Keratinocyte (primary cell): ENCODE measurements at regions not wholly inside any gene's neighbourhood (a gene's known extent, or its start where the extent isn't known, plus 50 kb on each side); places are given as distances from the start of the nearest gene placed in this dataset.

Source experiments
- DNase-seq: peaks from one replicate; pipeline ENCODE4 v3.0.0-alpha.2; 2011; ENCODE audit warnings: low read depth, missing footprints, low spot score
- FAIRE-seq: peaks from 2 replicates; lab custom pipeline; 2011; peaks lifted over from hg19 to GRCh38; lab: Jason Lieb, UNC
- H2AFZ ChIP-seq: 2 replicates; pipeline ENCODE4 v1.6.0; 2012; ENCODE audit warnings: low read length, control low read depth, inconsistent platforms; ENCODE audit not compliant: control insufficient read depth
- H3K27ac ChIP-seq: 2 replicates; pipeline ENCODE4 v1.5.1; 2011; ENCODE audit warnings: low read length; ENCODE audit not compliant: control insufficient read depth, insufficient read depth
- H3K27me3 ChIP-seq: 3 replicates; pipeline ENCODE4 v1.6.0; 2011; ENCODE audit warnings: low read length; ENCODE audit not compliant: control insufficient read depth, insufficient read depth; ENCODE audit errors: extremely low read depth
- H3K36me3 ChIP-seq, 2 experiments: 2 replicates in 1 of 2; 3 replicates in 1 of 2; pipeline ENCODE4 v1.5.1; 2011; ENCODE audit warnings: low read length in 2 of 2, mild to moderate bottlenecking in 1 of 2; ENCODE audit not compliant: control insufficient read depth in 2 of 2, insufficient read depth in 2 of 2; ENCODE audit errors: extremely low read depth in 1 of 2
- H3K4me1 ChIP-seq: 3 replicates; pipeline ENCODE4 v1.5.1; 2011; ENCODE audit warnings: low read length; ENCODE audit not compliant: control insufficient read depth, insufficient read depth; ENCODE audit errors: extremely low read depth
- H3K4me2 ChIP-seq: 3 replicates; pipeline ENCODE4 v1.6.0; 2011; ENCODE audit warnings: low read depth, low read length; ENCODE audit not compliant: control insufficient read depth, insufficient read depth; ENCODE audit errors: extremely low read depth
- H3K4me3 ChIP-seq, 3 experiments: fragments of 200-600 bp in 1 of 3; sonication (generic) in 1 of 3; 2 replicates in 2 of 3; 3 replicates in 1 of 3; pipeline ENCODE4 v1.5.1; 2011 to 2016; ENCODE audit warnings: low read length in 3 of 3, mild to moderate bottlenecking in 3 of 3, control low read depth in 2 of 3, inconsistent platforms in 1 of 3, low read depth in 1 of 3, mixed read lengths in 1 of 3, mixed run types in 1 of 3, moderate library complexity in 1 of 3; ENCODE audit not compliant: control insufficient read depth in 2 of 3, insufficient read depth in 2 of 3; ENCODE audit errors: extremely low read depth in 1 of 3
- H3K79me2 ChIP-seq: 2 replicates; pipeline ENCODE4 v1.6.0; 2012; ENCODE audit warnings: low read length; ENCODE audit not compliant: control insufficient read depth, insufficient read depth
- H3K9ac ChIP-seq: 3 replicates; pipeline ENCODE4 v1.6.0; 2011; ENCODE audit warnings: low read length; ENCODE audit not compliant: control insufficient read depth, insufficient read depth; ENCODE audit errors: extremely low read depth
- H3K9me1 ChIP-seq: 3 replicates; pipeline ENCODE4 v1.6.0; 2011; ENCODE audit warnings: low read length; ENCODE audit not compliant: control insufficient read depth, insufficient read depth; ENCODE audit errors: extremely low read depth
- H3K9me3 ChIP-seq: 2 replicates; pipeline ENCODE4 v1.5.1; 2012; ENCODE audit warnings: low read depth, low read length; ENCODE audit not compliant: control insufficient read depth
- H4K20me1 ChIP-seq: 3 replicates; pipeline ENCODE4 v1.6.0; 2011; ENCODE audit warnings: low read length; ENCODE audit not compliant: control insufficient read depth, insufficient read depth; ENCODE audit errors: extremely low read depth
- EZH2 ChIP-seq: IDR thresholded peaks from one replicate; pipeline ENCODE4 v1.6.1; 2012; ENCODE audit warnings: inconsistent platforms, mild to moderate bottlenecking, low read length, moderate library complexity
- dilution Hi-C: fragments of 300-500 bp; cut with MboI; formaldehyde crosslinking; loops from one replicate; pipeline ENCODE4 v1.7.0; 2020; ENCODE audit warnings: low sequenced_read_pairs; ENCODE audit not compliant: extremely low pct_ligation_motif_present
- TF ChIP-seq, protein P1 (sequence below), 3 experiments: IDR thresholded peaks in 1 of 3; conservative IDR thresholded peaks in 1 of 3; optimal IDR thresholded peaks in 1 of 3; 2 replicates in 2 of 3; 3 replicates in 1 of 3; pipeline versions ENCODE3 to v1.5.1; 2011; ENCODE audit warnings: low read length in 3 of 3, mild to moderate bottlenecking in 3 of 3, moderate library complexity in 2 of 3, control low read depth in 1 of 3, inconsistent platforms in 1 of 3; ENCODE audit not compliant: insufficient read depth in 2 of 3; ENCODE audit errors: extremely low read depth in 1 of 3

DNA sequence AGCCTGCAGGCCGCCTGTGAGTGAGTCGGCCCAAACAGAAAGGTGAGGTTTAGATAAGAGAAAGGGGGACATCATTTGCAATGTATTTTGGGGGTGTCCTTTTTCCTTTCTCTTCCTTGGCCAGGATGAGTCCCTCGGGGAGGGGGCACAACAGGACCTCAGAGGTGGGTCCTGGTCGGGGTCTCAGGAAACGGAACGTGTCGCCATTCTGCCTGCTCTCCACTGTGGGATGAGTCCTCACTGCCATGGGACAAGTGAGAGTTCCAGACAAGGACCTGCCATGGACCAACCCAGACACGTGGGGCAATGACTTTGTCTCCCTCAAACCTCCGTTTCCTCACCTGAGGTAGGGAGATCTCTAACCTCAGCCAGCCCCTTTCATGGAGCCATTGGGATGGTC lies 67.9 kb upstream of the TAF1B start:
- Histone ChIP-seq H3K36me3 (no peaks in the 10 kb centered on the region), H3K9me1 (no peaks in the 10 kb centered on the region), H2AFZ (no peak overlapping the region), H3K9ac (no peak overlapping the region), H3K79me2 (no peaks in the 10 kb centered on the region), H3K4me1 (peaks cover 6% of the 10 kb centered on the region), H3K27ac (no peak overlapping the region), H3K4me2 (no peak overlapping the region), H3K27me3 (peaks cover 17% of the 10 kb centered on the region), H4K20me1 (no peaks in the 10 kb centered on the region), H3K4me3 (no peak overlapping the region), H3K9me3 (no peaks in the 10 kb centered on the region)
- FAIRE-seq (no peak), DNase-seq (no peak)
- TF ChIP-seq, protein P1, sequence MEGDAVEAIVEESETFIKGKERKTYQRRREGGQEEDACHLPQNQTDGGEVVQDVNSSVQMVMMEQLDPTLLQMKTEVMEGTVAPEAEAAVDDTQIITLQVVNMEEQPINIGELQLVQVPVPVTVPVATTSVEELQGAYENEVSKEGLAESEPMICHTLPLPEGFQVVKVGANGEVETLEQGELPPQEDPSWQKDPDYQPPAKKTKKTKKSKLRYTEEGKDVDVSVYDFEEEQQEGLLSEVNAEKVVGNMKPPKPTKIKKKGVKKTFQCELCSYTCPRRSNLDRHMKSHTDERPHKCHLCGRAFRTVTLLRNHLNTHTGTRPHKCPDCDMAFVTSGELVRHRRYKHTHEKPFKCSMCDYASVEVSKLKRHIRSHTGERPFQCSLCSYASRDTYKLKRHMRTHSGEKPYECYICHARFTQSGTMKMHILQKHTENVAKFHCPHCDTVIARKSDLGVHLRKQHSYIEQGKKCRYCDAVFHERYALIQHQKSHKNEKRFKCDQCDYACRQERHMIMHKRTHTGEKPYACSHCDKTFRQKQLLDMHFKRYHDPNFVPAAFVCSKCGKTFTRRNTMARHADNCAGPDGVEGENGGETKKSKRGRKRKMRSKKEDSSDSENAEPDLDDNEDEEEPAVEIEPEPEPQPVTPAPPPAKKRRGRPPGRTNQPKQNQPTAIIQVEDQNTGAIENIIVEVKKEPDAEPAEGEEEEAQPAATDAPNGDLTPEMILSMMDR (optimal IDR thresholded peaks at IDR 0.05 in 1 of 3, IDR thresholded peaks at IDR 0.05 in 1 of 3, conservative IDR thresholded peaks at IDR 0.05 in 1 of 3; ENCODE audit: extremely low read depth in 1 of 3, insufficient read depth in 2 of 3, low read length in 3 of 3) = no peak
- TF ChIP-seq EZH2 = no peak
- dilution Hi-C loops = no loop called here

DNA sequence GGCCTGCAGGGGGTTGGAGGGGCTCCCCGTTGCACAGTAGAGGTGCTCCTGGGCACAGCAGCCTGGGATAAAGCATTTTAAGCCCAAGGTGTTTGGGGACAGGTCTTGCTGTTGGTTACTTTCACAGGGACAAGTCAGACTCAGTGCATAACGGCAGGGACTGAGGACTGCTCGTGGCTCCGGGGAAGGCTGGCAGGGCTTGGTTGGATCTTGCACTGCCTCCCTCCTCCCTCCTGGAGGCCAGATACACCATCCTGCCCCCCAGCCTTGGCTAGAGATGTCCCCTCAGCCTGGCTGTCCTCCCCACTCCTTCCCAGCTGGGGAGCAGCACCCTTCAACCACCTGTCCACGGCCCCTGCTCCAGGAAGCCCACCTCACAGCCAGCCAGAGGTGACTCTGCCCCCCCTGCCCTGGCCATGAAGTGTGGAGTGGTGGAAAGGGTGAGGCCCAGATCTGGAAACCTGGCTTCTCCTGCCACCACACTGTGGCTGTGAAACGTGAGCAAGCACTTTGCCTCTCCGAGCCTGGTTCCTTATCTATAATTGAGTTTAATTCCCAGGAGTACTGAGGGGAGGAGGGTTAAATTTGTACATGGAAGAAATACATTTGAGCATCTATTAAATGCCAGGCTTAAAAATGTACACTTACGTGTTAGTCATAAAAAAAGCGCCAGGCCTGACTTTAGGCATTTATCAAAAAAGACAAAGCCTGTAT lies 67.1 kb upstream of the TAF1B start:
- FAIRE-seq = no peak
- Histone ChIP-seq H3K9me1 (no peaks in the 10 kb centered on the region), H3K4me2 (no peak overlapping the region), H3K9me3 (no peaks in the 10 kb centered on the region), H3K27ac (no peak overlapping the region), H4K20me1 (no peaks in the 10 kb centered on the region), H2AFZ (no peak overlapping the region), H3K36me3 (no peaks in the 10 kb centered on the region), H3K79me2 (no peaks in the 10 kb centered on the region), H3K9ac (no peak overlapping the region), H3K4me3 (no peak overlapping the region), H3K27me3 (peaks cover 17% of the 10 kb centered on the region), H3K4me1 (peaks cover 8% of the 10 kb centered on the region)
- TF ChIP-seq, protein P1 (optimal IDR thresholded peaks at IDR 0.05 in 1 of 3, IDR thresholded peaks at IDR 0.05 in 1 of 3, conservative IDR thresholded peaks at IDR 0.05 in 1 of 3; ENCODE audit: extremely low read depth in 1 of 3, insufficient read depth in 2 of 3, low read length in 3 of 3) = no peak
- TF ChIP-seq EZH2 = no peak
- dilution Hi-C loops = no loop called here
- no peak for DNase-seq
